PC-3 (cell line): ENCODE measurements at regions not wholly inside any gene's neighbourhood (a gene's known extent, or its start where the extent isn't known, plus 50 kb on each side); places are given as distances from the start of the nearest gene placed in this dataset.
A peak's percentile ranks its signal among the peaks of the same experiment; 100 is the strongest.

Source experiments
- ATAC-seq: fragments of 200-7000 bp; cut with Tn5 transposase; 2 replicates; pipeline ENCODE4 v1.9.1; 2020; ENCODE audit warnings: mild to moderate bottlenecking, moderate library complexity
- BruUV-seq: library from RNA; stranded (reverse); fragments of 400-500 nt; replicated peaks from 2 replicates; lab custom pipeline; 2021; lab: Mats Ljungman, UMichigan
- CTCF ChIA-PET: fragments of 300-600 bp; sonication (Branson Sonifier 250); formaldehyde crosslinking; loops from one replicate; lab custom pipeline; 2022; ENCODE audit warnings: antibody characterized with exemption; lab: Charles Lee
- POLR2A ChIA-PET: fragments of 300-600 bp; sonication (Branson Sonifier 250); formaldehyde crosslinking; loops from one replicate; lab custom pipeline; 2022; ENCODE audit warnings: antibody characterized with exemption; ENCODE audit not compliant: unreplicated experiment; lab: Charles Lee
- DNase-seq: peaks from one replicate; pipeline ENCODE4 v3.0.0-alpha.2; 2015
- H2AFZ ChIP-seq: fragments of 300-600 bp; sonication (generic); 2 replicates; pipeline ENCODE4 v1.6.0; 2016; ENCODE audit warnings: antibody characterized with exemption, low read length
- H3F3A ChIP-seq: fragments of 300-600 bp; sonication (generic); one replicate; pipeline ENCODE4 v1.6.0; 2017; ENCODE audit warnings: antibody characterized with exemption, low read length, control low read depth, mild to moderate bottlenecking; ENCODE audit not compliant: unreplicated experiment
- H3K27ac ChIP-seq: fragments of 300-600 bp; sonication (generic); 2 replicates; pipeline ENCODE4 v1.5.1; 2016; ENCODE audit warnings: mild to moderate bottlenecking, low read length
- H3K27me3 ChIP-seq: fragments of 300-600 bp; sonication (generic); 2 replicates; pipeline ENCODE4 v1.6.1; 2016; ENCODE audit warnings: low read length, mixed read lengths
- H3K36me3 ChIP-seq: fragments of 300-600 bp; sonication (generic); 2 replicates; pipeline ENCODE4 v1.6.1; 2016; ENCODE audit warnings: low read depth, mixed run types, low read length, mixed read lengths
- H3K4me1 ChIP-seq: fragments of 300-600 bp; sonication (generic); 2 replicates; pipeline ENCODE4 v1.5.1; 2016; ENCODE audit warnings: low read length; ENCODE audit not compliant: insufficient read depth
- H3K4me2 ChIP-seq: fragments of 300-600 bp; sonication (generic); 2 replicates; pipeline ENCODE4 v1.6.0; 2016; ENCODE audit warnings: low read length
- H3K4me3 ChIP-seq: fragments of 300-600 bp; sonication (generic); 2 replicates; pipeline ENCODE4 v1.5.1; 2016; ENCODE audit warnings: mild to moderate bottlenecking, low read length, mixed read lengths
- H3K79me2 ChIP-seq: fragments of 300-600 bp; sonication (generic); 2 replicates; pipeline ENCODE4 v1.6.1; 2017; ENCODE audit warnings: low read length, mixed read lengths
- H3K9ac ChIP-seq: fragments of 300-600 bp; sonication (generic); 2 replicates; pipeline ENCODE4 v1.6.0; 2016; ENCODE audit warnings: mild to moderate bottlenecking, low read length
- H3K9me2 ChIP-seq: fragments of 300-600 bp; sonication (generic); replicated peaks from 2 replicates; pipeline ENCODE4 v1.6.1; 2016; ENCODE audit warnings: mixed run types, low read length, mixed read lengths
- H3K9me3 ChIP-seq: fragments of 300-600 bp; sonication (generic); 2 replicates; pipeline ENCODE4 v1.6.1; 2016; ENCODE audit warnings: low read length, mixed read lengths
- H4K20me1 ChIP-seq: fragments of 300-600 bp; sonication (generic); 2 replicates; pipeline ENCODE4 v1.6.1; 2016; ENCODE audit warnings: low read length, mixed read lengths
- CTCF ChIP-seq: fragments of 300-600 bp; sonication (generic); conservative IDR thresholded peaks from 2 replicates; pipeline ENCODE4 v1.5.1; 2017; ENCODE audit warnings: antibody characterized with exemption, low read depth, mild to moderate bottlenecking, low read length
- EZH2 ChIP-seq: fragments of 300-600 bp; sonication (generic); IDR thresholded peaks from one replicate; pipeline ENCODE4 v1.6.1; 2017; ENCODE audit warnings: antibody characterized with exemption, mild to moderate bottlenecking, low read length; ENCODE audit not compliant: unreplicated experiment
- EZH2phosphoT487 ChIP-seq: fragments of 300-600 bp; sonication (generic); IDR thresholded peaks from 2 replicates; pipeline ENCODE4 v1.6.1; 2018; ENCODE audit warnings: mild to moderate bottlenecking, antibody characterized with exemption, low read length, borderline replicate concordance
- intact Hi-C: fragments of 100-400 bp; cut with micrococcal nuclease; formaldehyde crosslinking; loops from 2 replicates; pipeline ENCODE4 v1.9.0; 2023

- H3K27ac ChIP-seq = no peak overlapping the region
- peak; percentile 49 for ATAC-seq
- no peaks in the 10 kb centered on the region for H3K79me2 ChIP-seq
- ChIA-PET CTCF (no interaction called here), POLR2A (no interaction called here)
- H3K4me2 ChIP-seq = no peak overlapping the region
- intact Hi-C loops = no loop called here
- no TSS peak for BruUV-seq
- H2AFZ ChIP-seq = no peak overlapping the region
- no peaks in the 10 kb centered on the region for H3K36me3 ChIP-seq
- no peaks in the 10 kb centered on the region for H4K20me1 ChIP-seq
- TF ChIP-seq EZH2 (no peak), CTCF (no peak), EZH2phosphoT487 (no peak)
- no peaks in the 10 kb centered on the region for H3K9me3 ChIP-seq
- DNase-seq = peak; percentile 35
- H3K9me2 ChIP-seq = no peaks in the 10 kb centered on the region
- no peak overlapping the region for H3K4me3 ChIP-seq
- no peaks in the 10 kb centered on the region for H3K27me3 ChIP-seq
- H3K4me1 ChIP-seq = no peaks in the 10 kb centered on the region
- H3F3A ChIP-seq = no peaks in the 10 kb centered on the region
- no peak overlapping the region for H3K9ac ChIP-seq
Observed at GRCh38 chr4:103410386-103410785, 212.2 kb upstream of the CENPE start.

GRCh38 chr4:103405415-103405814 lies 207.3 kb upstream of the CENPE start:
- Histone ChIP-seq H3K4me3 (no peak overlapping the region), H3K4me2 (no peak overlapping the region), H3K36me3 (no peaks in the 10 kb centered on the region), H3K27ac (no peak overlapping the region), H3K79me2 (no peaks in the 10 kb centered on the region), H4K20me1 (no peaks in the 10 kb centered on the region), H3F3A (no peaks in the 10 kb centered on the region), H3K27me3 (no peaks in the 10 kb centered on the region), H3K4me1 (no peaks in the 10 kb centered on the region), H3K9ac (no peak overlapping the region), H2AFZ (no peak overlapping the region), H3K9me3 (no peaks in the 10 kb centered on the region), H3K9me2 (no peaks in the 10 kb centered on the region)
- ChIA-PET POLR2A (no interaction called here), CTCF (no interaction called here)
- BruUV-seq = no TSS peak
- TF ChIP-seq CTCF (no peak), EZH2phosphoT487 (no peak), EZH2 (no peak)
- DNase-seq (no peak), ATAC-seq (no peak)
- intact Hi-C loops = no loop called here

- no peak for ATAC-seq
- ChIA-PET CTCF (no interaction called here), POLR2A (no interaction called here)
- Histone ChIP-seq H4K20me1 (no peaks in the 10 kb centered on the region), H3K9me3 (no peaks in the 10 kb centered on the region), H2AFZ (no peak overlapping the region), H3K27me3 (no peaks in the 10 kb centered on the region), H3K4me1 (no peaks in the 10 kb centered on the region), H3K27ac (no peak overlapping the region), H3K79me2 (no peaks in the 10 kb centered on the region), H3K4me2 (no peak overlapping the region), H3K9ac (no peak overlapping the region), H3F3A (no peaks in the 10 kb centered on the region), H3K4me3 (no peak overlapping the region), H3K36me3 (no peaks in the 10 kb centered on the region), H3K9me2 (no peaks in the 10 kb centered on the region)
- BruUV-seq = no TSS peak
- intact Hi-C loops = no loop called here
- TF ChIP-seq CTCF = no peak
- TF ChIP-seq EZH2 = no peak
- no peak for TF ChIP-seq EZH2phosphoT487
- no peak for DNase-seq
Observed at GRCh38 chr4:103403619-103404018, 205.5 kb upstream of the CENPE start.
